ENCODE measurements at regions not wholly inside any gene's neighbourhood (a gene's known extent, or its start where the extent isn't known, plus 50 kb on each side); places are given as distances from the start of the nearest gene placed in this dataset.

DNA sequence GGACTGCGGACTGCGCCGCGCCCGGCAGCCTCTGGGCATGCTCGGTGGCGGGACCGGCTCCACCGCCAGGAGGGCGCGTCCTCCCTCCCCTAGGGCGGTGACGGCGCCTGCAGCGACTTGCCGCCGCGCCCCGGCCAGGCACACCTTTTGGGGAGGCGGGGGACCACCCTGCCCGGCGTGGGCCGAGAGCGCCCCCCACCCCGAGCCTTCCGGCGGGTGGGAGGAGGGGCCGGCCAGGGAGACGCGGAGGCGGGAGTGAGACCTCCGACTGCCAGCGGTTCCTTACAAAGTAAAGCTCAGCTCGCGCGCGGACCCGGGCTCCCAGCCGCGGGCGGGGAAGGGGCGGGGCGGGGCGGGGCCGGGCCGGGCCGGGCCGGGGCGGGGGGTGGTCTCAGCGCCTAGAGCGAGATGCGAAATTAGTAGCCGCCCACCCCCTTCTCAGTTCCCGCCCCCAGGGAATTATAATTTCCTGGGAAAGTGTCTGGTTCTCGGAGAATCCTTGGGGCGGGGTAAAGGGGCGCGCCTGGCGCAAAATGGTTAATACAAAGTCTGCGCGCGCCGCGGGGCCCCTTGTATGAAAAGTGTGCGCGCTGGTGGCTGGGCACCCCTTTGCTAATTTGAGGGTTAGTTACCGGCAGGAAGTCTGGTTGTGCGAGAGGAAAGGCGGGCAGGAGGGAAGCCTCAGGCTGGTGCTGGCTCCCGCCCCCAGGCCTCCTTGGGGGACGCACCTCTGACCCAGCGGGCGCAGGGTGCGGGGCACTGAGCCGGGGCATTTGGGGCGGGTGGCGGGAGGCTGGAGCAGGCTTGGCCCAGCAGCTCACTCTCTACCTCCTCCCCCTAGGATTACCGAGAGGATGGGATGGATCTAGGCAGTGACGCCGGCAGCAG lies 224.8 kb upstream of the IL12A start:
- Histone ChIP-seq H3K27ac (ENCODE audit: low read depth in 2 of 2, low read length in 1 of 2) (peak overlapping the region; percentile 88 to 97), H3F3A (replicated peaks; ENCODE audit: insufficient read depth) (peaks cover 23% of the 10 kb centered on the region), H3K4me2 (peak overlapping the region; percentile 83), H3K27me3 (ENCODE audit: insufficient read depth) (no peaks in the 10 kb centered on the region), H3K9ac (peak overlapping the region; percentile 85), H3K4me1 (ENCODE audit: control insufficient read depth in 1 of 2, insufficient read depth in 2 of 2, low read depth in 1 of 2, low read length in 1 of 2) (peaks cover 31 to 40% of the 10 kb centered on the region in 2 experiments; a peak in 3 of 4 replicates), H3K4me3 (ENCODE audit: low read depth in 2 of 2, low read length in 1 of 2) (peak overlapping the region; percentile 83 to 96), H2AFZ (ENCODE audit: low read depth) (peak overlapping the region; percentile 83; the same call in 1 of the 2 replicates), H4K20me1 (ENCODE audit: insufficient read depth) (0 out of 2 replicates have a peak, but pooled peaks cover 7% of the 10 kb centered on the region), H3K79me2 (ENCODE audit: insufficient read depth) (peaks cover 29% of the 10 kb centered on the region), H3K9me3 (no peaks in the 10 kb centered on the region), H3K9me2 (no peaks in the 10 kb centered on the region), H3K36me3 (replicated peaks in 1 of 2; ENCODE audit: control insufficient read depth in 1 of 2, insufficient read depth in 2 of 2, low read length in 1 of 2) (no peaks in the 10 kb centered on the region)
- DNase-seq, result peak; percentile 87
- WGBS (ENCODE audit: low lambda C conversion rate), result 4% methylated on average over 35 of the region's 80 CpGs
- ChIA-PET CTCF (interaction anchor here (0.7 to 1.2 kb wide), 3 partner anchors 21 to 498 kb away, joined by 3 read pairs; no protein-coding TSS in a partner anchor), POLR2A (interaction anchor here (0.6 kb wide), 1 partner anchor 41 kb away, joined by 3 read pairs; no protein-coding TSS in a partner anchor)
- TF ChIP-seq, protein P1, sequence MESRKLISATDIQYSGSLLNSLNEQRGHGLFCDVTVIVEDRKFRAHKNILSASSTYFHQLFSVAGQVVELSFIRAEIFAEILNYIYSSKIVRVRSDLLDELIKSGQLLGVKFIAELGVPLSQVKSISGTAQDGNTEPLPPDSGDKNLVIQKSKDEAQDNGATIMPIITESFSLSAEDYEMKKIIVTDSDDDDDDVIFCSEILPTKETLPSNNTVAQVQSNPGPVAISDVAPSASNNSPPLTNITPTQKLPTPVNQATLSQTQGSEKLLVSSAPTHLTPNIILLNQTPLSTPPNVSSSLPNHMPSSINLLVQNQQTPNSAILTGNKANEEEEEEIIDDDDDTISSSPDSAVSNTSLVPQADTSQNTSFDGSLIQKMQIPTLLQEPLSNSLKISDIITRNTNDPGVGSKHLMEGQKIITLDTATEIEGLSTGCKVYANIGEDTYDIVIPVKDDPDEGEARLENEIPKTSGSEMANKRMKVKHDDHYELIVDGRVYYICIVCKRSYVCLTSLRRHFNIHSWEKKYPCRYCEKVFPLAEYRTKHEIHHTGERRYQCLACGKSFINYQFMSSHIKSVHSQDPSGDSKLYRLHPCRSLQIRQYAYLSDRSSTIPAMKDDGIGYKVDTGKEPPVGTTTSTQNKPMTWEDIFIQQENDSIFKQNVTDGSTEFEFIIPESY (IDR thresholded peaks at IDR 0.05; ENCODE audit: borderline replicate concordance, low read depth), result no peak
- TF ChIP-seq SIN3A (IDR thresholded peaks at IDR 0.05; ENCODE audit: borderline replicate concordance, low read depth, low read length), result peak; percentile 13; the same call in 1 of the 2 replicates
- TF ChIP-seq EP300 (IDR thresholded peaks at IDR 0.05; ENCODE audit: borderline replicate concordance in 1 of 2, low read depth in 1 of 2, low read length in 1 of 2), result no peak; a peak in 1 of 4 replicates
- TF ChIP-seq CHD2 (IDR thresholded peaks at IDR 0.05; ENCODE audit: low read length, partially characterized antibody), result peak; percentile 10
- TF ChIP-seq, protein P2, sequence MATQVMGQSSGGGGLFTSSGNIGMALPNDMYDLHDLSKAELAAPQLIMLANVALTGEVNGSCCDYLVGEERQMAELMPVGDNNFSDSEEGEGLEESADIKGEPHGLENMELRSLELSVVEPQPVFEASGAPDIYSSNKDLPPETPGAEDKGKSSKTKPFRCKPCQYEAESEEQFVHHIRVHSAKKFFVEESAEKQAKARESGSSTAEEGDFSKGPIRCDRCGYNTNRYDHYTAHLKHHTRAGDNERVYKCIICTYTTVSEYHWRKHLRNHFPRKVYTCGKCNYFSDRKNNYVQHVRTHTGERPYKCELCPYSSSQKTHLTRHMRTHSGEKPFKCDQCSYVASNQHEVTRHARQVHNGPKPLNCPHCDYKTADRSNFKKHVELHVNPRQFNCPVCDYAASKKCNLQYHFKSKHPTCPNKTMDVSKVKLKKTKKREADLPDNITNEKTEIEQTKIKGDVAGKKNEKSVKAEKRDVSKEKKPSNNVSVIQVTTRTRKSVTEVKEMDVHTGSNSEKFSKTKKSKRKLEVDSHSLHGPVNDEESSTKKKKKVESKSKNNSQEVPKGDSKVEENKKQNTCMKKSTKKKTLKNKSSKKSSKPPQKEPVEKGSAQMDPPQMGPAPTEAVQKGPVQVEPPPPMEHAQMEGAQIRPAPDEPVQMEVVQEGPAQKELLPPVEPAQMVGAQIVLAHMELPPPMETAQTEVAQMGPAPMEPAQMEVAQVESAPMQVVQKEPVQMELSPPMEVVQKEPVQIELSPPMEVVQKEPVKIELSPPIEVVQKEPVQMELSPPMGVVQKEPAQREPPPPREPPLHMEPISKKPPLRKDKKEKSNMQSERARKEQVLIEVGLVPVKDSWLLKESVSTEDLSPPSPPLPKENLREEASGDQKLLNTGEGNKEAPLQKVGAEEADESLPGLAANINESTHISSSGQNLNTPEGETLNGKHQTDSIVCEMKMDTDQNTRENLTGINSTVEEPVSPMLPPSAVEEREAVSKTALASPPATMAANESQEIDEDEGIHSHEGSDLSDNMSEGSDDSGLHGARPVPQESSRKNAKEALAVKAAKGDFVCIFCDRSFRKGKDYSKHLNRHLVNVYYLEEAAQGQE (IDR thresholded peaks at IDR 0.05; ENCODE audit: low read depth, low read length), result no peak
- TF ChIP-seq TAF1 (IDR thresholded peaks at IDR 0.05; ENCODE audit: borderline replicate concordance, low read depth, low read length), result peak; percentile 62; the same call in 1 of the 2 replicates
- peak; percentile 29 for TF ChIP-seq CTCF (IDR thresholded peaks at IDR 0.05)
- no peak for TF ChIP-seq TEAD4 (IDR thresholded peaks at IDR 0.05; ENCODE audit: borderline replicate concordance, insufficient read depth)
- TF ChIP-seq JUND (IDR thresholded peaks at IDR 0.05), result no peak
- no peak for TF ChIP-seq MEF2A (IDR thresholded peaks at IDR 0.05; ENCODE audit: borderline replicate concordance, low read depth)
- TF ChIP-seq RXRA (IDR thresholded peaks at IDR 0.05; ENCODE audit: borderline replicate concordance, low read depth), result no peak
- TF ChIP-seq MAX (IDR thresholded peaks at IDR 0.05; ENCODE audit: low read depth), result peak; percentile 67
- TF ChIP-seq NFIC (IDR thresholded peaks at IDR 0.05; ENCODE audit: borderline replicate concordance), result no peak
- TF ChIP-seq POLR2AphosphoS5 (IDR thresholded peaks at IDR 0.05; ENCODE audit: low read depth, low read length), result peak; percentile 79
- TF ChIP-seq GABPA (IDR thresholded peaks at IDR 0.05; ENCODE audit: low read depth), result no peak
- no peak; the same call in 1 of the 2 replicates for TF ChIP-seq TCF12 (IDR thresholded peaks at IDR 0.05)
- peak; percentile 58 for TF ChIP-seq NRF1 (IDR thresholded peaks at IDR 0.05; ENCODE audit: low read depth, low read length)
- TF ChIP-seq, protein P3, sequence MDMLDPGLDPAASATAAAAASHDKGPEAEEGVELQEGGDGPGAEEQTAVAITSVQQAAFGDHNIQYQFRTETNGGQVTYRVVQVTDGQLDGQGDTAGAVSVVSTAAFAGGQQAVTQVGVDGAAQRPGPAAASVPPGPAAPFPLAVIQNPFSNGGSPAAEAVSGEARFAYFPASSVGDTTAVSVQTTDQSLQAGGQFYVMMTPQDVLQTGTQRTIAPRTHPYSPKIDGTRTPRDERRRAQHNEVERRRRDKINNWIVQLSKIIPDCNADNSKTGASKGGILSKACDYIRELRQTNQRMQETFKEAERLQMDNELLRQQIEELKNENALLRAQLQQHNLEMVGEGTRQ (IDR thresholded peaks at IDR 0.05; ENCODE audit: borderline replicate concordance, low read depth, low read length), result no peak
- no peak for TF ChIP-seq GATA2 (CRISPR knock-in tag; IDR thresholded peaks at IDR 0.05)
- TF ChIP-seq, protein P4, sequence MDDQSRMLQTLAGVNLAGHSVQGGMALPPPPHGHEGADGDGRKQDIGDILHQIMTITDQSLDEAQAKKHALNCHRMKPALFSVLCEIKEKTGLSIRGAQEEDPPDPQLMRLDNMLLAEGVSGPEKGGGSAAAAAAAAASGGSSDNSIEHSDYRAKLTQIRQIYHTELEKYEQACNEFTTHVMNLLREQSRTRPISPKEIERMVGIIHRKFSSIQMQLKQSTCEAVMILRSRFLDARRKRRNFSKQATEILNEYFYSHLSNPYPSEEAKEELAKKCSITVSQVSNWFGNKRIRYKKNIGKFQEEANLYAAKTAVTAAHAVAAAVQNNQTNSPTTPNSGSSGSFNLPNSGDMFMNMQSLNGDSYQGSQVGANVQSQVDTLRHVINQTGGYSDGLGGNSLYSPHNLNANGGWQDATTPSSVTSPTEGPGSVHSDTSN (IDR thresholded peaks at IDR 0.05), result 0 out of 2 replicates have a peak, but pooled peaks have one; percentile 11
- no peak for TF ChIP-seq FOXM1 (IDR thresholded peaks at IDR 0.05; ENCODE audit: low read depth)
- no peak for TF ChIP-seq RCOR1 (IDR thresholded peaks at IDR 0.05; ENCODE audit: low read length)
